ENCODE measurements at regions not wholly inside any gene's neighbourhood (a gene's known extent, or its start where the extent isn't known, plus 50 kb on each side); places are given as distances from the start of the nearest gene placed in this dataset.
"Not testable (repeated sequence)": the region's sequence is repeated elsewhere in the genome, so short reads cannot be mapped to it uniquely, and the experiment has no call there.

DNA sequence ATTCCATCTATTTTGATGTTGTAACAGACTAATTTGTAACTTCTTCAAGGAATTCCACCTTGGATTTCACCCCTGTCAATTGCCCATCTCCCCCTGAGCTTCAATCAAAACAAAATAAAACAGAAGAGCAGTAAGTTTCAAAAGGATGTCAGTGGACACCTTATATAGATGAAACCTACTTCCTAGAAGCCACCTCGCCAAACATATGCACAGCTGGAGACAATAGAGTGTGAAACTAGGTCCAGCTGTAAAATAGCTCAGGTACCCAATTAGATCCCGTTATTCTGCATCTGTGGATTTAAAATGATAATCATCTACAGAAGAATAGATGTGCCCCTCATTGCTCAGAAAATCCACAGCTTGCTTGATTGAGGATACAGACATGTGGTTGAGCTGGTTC lies 598.6 kb downstream of the SH2D4B start:
- no peak for DNase-seq

DNA sequence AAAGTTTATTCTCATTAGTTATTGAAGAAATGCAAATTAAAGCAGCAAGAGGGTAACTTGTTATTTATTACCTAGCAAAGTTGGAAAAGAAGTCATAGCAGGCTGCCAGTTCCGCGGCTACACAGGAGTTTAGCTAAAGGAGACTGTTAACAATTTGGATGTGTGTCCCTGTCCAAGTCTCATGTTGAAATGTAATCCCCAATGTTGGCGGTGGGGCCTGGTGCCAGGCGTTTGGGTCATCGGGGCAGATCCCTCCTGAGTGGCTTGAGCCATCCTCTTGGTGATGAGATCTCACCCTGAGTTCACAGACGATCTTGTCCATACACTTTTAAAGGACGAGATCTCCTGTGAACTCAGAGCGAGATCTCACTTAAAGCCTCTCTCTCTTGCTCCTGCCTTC lies 608.3 kb downstream of the SH2D4B start:
- no peak for DNase-seq

- no peak for DNase-seq
Measured at GRCh38 chr10:81146436-81146835, 608.7 kb downstream of the SH2D4B start.

DNA sequence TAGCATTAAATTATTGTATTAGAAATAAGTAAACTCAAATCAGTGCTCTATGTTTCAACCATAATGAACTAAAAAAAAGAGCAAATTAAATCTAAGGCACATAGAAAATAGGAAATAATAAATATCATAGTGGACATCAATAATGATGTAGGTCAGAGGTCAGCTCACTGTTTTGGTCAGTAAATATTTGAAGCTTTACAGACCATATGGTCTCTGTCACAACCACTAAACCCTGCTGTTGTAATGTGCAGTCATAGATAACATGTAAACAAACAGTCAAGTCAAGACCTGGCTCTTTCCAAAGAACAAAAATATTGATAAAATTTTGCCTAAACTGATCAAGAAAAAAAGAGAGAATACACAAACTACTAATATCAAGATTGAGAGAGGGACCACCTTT lies 615.0 kb downstream of the SH2D4B start:
- no peak for DNase-seq

- DNase-seq: no peak
Measured at GRCh38 chr10:81157681-81158080, 620.0 kb downstream of the SH2D4B start.

GRCh38 chr10:81177651-81178244 lies 640.0 kb downstream of the SH2D4B start:
- DNase-seq: no peak

DNA sequence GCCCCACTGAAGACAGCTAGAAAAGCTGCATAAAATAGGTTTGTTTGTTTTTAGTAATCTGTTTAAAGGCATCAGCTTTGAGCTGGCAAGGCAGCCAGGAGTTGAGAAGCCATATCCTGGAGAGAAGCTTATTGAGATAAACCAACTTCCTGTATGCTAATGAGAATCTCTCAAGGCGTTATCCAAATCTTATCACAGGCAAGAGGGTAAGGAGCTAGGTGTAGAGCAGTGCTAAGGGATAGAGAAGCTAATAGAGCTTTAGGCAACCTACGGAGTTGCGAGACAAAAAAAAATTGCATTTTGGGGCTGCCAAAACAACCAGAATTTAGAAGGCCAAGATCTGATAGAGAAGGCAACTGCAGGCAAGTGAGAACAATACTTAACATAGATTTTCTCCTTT lies 641.6 kb downstream of the SH2D4B start:
- no peak for DNase-seq

DNA sequence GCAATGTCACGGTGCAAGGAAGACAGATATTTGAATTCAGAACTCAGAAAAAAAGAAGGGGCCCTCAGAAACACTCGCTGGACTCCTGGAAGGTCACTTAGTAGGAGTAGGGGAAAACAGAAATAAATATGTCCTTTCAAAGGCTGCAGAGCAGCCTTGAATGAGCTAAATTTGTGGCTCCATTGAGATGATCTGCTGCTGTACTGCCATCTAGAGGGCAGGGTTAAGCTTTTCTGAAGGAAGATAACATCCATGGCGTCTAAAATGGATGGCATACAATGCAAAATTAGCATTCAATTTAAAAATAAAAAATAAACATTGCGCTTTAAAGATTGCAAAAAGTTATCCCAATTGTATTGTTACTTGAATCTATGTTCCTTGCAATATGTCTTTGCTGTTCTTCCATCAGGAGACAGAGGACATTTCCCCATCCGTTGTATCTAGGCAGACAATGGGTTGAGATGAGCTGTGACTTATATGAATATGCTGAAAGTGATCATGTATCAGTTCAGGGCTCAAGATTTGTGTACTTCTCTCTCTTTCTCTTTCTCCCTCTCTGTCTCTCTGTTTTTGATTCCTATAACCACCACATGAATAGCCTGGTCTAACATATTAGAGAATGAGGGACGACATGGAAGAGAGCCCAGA lies 642.2 kb downstream of the SH2D4B start:
- no peak for DNase-seq

DNA sequence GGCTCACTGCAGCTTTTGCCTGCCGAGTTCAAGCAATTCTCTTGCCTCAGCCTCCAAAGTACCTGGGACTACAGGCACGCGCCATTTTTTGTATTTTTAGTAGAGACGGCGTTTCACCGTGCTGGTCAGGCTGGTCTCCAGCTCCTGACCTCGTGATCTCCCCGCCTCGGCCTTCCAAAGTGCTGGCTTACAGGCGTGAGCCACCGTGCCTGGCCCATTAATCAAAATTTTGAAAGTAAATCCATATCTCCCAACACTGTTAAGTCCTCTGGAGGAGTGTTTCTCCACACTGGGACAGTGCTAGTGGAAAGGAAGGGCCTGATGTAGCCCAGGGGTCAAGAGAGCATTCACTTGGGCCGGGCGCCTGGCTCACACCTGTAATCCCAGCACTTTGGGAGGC lies 644.6 kb downstream of the SH2D4B start:
- DNase-seq: no peak

DNA sequence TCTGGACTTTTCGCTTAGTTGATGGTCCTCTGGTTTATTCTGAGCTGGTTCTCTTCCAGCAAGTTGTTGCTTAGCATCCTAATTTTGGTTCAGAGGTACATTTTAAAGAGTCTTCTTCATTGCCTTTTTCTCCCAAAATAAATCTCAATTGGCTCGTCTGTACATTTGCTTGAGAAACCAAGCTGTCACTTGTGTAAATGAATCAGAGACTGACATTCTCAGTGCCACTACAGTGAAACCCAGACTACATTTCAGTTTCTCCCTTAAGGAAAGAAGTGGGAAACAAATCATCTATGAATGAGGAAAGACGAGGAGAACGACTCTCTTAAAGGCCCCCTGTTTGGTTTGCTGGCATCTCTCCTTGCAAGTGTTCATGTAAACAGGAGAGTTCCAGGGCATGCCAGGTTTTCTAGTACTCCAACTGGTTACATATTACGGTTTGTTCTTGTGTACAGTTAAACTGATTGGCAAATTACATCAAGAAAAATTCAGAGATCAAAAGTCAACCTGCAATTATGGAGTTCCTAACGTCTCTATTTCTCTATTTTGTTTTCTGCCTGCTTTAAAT lies 654.6 kb downstream of the SH2D4B start:
- no peak for DNase-seq

DNA sequence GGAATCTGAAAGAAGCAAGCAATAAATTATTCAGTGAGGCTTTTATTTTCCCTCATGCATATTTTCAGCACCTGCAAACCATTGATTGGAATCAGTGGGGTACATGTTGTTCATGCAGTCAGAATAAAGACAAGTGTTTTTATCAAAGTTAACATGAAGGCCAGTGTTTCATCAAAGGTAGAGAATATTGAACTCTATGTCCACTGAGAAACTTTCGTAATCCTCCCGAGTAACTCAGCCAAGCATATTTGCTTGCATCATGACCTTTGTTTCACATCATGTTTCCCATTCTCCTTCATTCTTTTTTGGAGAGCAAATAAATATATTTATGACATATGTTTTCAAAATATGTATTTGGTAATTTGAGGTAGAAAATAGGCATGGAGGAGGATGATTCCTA lies 663.1 kb downstream of the SH2D4B start:
- DNase-seq: no peak

- DNase-seq: not testable (repeated sequence)
Measured at GRCh38 chr10:81207359-81207758, 667.6 kb upstream of the NRG3 start.

GRCh38 chr10:81213370-81213769 lies 661.6 kb upstream of the NRG3 start:
- DNase-seq: no peak

DNA sequence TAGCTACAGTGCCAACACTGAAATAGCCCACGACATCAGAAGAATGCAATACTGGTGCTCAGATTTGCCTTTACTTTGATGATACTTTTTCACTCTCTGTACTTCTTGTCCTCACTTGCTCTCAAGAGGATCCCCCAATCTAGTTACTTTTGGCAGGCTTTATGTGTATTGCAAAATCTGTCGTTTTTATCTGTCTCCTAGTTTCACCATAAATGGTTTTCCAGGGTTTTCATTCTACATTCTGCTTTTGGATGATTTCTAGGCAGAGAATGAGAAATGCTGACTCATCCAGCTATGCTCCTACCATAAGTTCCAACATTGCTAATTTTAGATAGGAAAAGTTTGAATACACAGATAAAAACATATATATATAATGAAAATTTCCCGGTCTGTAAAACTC lies 659.5 kb upstream of the NRG3 start:
- DNase-seq: no peak

GRCh38 chr10:81216949-81217348 lies 658.0 kb upstream of the NRG3 start:
- DNase-seq: no peak

GRCh38 chr10:81218307-81218706 lies 656.7 kb upstream of the NRG3 start:
- no peak for DNase-seq

DNA sequence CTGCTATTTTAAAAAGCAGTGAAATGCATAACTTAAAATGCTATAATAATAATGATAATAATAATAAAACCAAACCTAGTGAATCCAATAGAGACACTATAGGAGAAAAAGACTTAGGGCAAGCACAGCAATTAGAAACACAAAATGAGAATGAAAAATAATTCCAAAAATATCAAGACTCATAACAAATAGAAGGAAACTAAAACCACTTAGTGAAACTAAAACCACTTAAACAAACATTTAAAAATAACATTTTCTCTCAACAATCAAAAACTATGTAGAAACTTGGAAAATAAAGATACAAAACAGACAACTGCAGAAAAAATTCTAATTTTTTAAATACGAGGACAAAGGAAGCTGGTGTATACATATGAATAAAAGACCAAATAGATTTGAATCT lies 655.2 kb upstream of the NRG3 start:
- DNase-seq: no peak

DNA sequence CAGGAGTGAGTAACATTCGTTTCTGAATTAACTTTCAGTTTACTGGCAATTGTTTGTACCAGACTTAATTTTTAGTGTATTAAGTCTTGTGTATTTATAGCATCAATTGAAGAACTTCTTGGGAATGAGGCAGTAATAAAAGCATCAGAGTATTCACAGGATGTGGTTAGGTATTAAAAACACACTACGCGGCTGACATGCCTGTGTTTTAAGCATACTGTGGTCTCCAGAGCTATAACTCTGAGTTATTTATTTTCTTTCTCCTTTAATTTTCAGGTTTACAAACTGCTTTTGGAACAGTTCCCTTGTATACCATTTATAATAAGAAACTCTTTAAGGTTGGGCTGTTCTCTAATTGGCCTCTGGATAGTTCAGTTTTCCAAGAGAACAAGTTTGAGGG lies 626.1 kb upstream of the NRG3 start:
- DNase-seq: no peak

DNA sequence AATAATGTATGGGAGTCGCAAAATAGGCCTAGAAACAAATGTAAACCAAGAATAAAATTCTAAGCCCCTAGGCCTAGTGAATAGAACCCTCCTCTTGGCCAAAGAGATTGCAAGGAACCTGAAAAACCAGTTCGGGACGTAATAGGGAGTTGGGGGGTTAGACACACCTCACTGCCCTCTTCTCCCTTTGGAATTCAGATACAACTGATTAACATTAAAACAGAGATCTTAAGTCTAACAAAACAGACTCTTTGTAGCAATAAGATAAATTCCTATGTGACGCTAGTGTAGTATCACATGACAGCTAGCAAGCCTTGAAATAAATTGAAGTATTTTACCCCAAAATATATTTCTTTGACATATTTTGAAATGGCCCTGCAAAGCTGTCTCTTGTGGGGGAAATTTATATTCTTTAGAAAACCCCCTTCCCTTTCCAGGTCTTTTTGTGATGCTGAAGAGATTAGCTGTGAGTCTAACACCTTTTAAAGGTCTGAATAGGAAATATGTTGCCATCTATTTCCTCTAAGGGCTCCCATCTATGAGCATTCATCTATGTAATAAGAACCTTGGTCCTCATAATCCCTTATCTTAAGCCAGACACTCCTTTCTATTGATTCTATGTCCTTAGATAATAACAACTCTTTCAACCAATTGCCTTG lies 623.4 kb upstream of the NRG3 start:
- no peak for DNase-seq

DNA sequence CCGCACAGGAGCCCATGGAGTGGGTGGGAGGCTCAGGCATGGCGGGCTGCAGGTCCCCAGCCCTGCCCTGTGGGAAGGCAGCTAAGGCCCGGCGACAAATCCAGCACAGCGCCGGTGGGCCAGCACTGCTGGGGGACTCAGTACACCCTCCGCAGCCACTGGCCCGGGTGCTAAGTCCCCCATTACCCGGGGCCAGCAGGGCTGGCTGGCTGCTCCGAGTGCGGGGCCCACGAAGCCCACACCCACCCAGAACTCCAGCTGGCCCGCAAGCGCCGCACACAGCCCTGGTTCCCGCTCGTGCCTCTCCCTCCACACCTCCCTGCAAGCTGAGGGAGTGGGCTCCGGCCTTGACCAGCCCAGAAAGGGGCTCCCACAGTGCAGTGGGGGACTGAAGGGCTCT lies 610.0 kb upstream of the NRG3 start:
- not testable (repeated sequence) for DNase-seq

GRCh38 chr10:81270051-81270450 lies 604.9 kb upstream of the NRG3 start:
- DNase-seq: no peak

DNA sequence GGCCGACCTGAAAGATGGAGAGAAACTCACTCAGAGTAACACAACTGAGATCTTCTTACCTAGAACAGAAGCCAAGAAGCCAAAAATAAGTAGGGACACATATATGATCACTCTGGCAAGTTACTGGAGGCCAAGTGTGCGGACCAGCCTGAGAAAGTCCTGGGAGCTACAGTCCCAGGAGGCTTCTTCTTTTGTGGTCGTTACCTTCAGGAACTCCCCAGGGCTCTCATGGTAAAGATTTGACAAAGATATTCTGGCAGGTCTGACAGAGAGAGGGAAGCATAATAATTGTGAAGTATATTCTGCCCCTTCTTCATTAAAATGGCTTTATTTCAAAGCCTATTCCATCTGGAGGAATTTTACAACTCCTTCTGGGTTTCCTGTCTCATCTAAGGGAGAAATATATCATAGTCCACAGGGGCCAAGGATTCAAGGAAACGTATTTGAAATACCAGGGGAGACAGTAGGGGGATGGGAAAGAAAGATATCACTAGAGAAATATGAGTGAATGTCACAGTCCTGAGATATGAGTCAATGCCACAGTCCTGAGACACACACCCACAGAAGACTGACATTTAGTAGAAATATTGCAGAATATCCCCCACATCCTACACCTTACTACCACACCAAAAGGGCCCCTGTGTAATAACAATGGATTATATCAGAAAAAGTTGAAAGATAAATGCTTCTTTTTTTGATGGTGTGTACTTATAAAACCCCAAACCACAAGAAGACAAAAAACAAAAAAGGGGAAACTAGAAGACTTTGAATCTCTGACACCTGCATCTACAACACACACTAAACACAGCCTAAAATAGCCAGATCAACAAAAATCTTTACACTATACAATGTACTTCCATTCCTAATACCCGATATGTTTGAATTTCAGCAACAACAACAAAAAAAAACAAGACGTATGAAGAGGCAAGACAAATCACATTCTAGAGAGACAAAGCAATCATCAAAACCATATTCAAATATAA lies 594.2 kb upstream of the NRG3 start:
- DNase-seq: no peak

- no peak for DNase-seq
Measured at GRCh38 chr10:81288544-81288943, 586.5 kb upstream of the NRG3 start.

Data from CD4-positive, alpha-beta T cell treated with Interleukin-15 for 1 hour (primary cell).